Neural crest cell (in vitro differentiated cells): ENCODE measurements at regions not wholly inside any gene's neighbourhood (a gene's known extent, or its start where the extent isn't known, plus 50 kb on each side); places are given as distances from the start of the nearest gene placed in this dataset.

Source experiments
- DNase-seq: peaks from one replicate; pipeline ENCODE4 v3.0.0; 2021; ENCODE audit warnings: low read depth, mixed read lengths, low spot score
- H3K27ac Mint-ChIP-seq: one replicate; pipeline ENCODE4 v1.8.0; 2021; ENCODE audit warnings: mild to moderate bottlenecking, mixed read lengths; ENCODE audit not compliant: unreplicated experiment
- H3K27me3 Mint-ChIP-seq: 2 replicates; pipeline ENCODE4 v1.8.0; 2021; ENCODE audit warnings: low read depth, mild to moderate bottlenecking, mixed read lengths
- H3K36me3 Mint-ChIP-seq: 2 replicates; pipeline ENCODE4 v1.8.0; 2021; ENCODE audit warnings: low read depth, mild to moderate bottlenecking, mixed read lengths
- H3K4me1 Mint-ChIP-seq: 2 replicates; pipeline ENCODE4 v1.8.0; 2021; ENCODE audit warnings: mixed read lengths
- H3K4me3 Mint-ChIP-seq: one replicate; pipeline ENCODE4 v1.8.0; 2021; ENCODE audit warnings: mild to moderate bottlenecking, mixed read lengths
- H3K9me3 Mint-ChIP-seq: 2 replicates; pipeline ENCODE4 v1.8.0; 2021; ENCODE audit warnings: mixed read lengths
- CTCF ChIP-seq: fragments of 200-600 bp; sonication (generic); conservative IDR thresholded peaks from 2 replicates; pipeline ENCODE4 v1.5.0; 2021; ENCODE audit warnings: antibody characterized with exemption, mild to moderate bottlenecking

GRCh38 chr21:20265707-20266440 lies 732.3 kb upstream of the NCAM2 start:
- Mint-ChIP-seq H3K9me3 (no peaks in the 10 kb centered on the region), H3K27ac (no peak overlapping the region), H3K27me3 (no peaks in the 10 kb centered on the region), H3K4me3 (no peak overlapping the region), H3K36me3 (no peaks in the 10 kb centered on the region), H3K4me1 (no peaks in the 10 kb centered on the region)
- no peak for DNase-seq
- no peak for TF ChIP-seq CTCF

- Mint-ChIP-seq H3K4me1 (no peaks in the 10 kb centered on the region), H3K27me3 (no peaks in the 10 kb centered on the region), H3K4me3 (no peak overlapping the region), H3K27ac (no peak overlapping the region), H3K36me3 (no peaks in the 10 kb centered on the region), H3K9me3 (no peaks in the 10 kb centered on the region)
- TF ChIP-seq CTCF = no peak
- no peak for DNase-seq
Measured at GRCh38 chr21:20266441-20266710, 731.8 kb upstream of the NCAM2 start.

- H3K9me3 Mint-ChIP-seq = peaks cover 10% of the 10 kb centered on the region
- no peak for TF ChIP-seq CTCF
- DNase-seq = no peak
- no peak overlapping the region for H3K27ac Mint-ChIP-seq
- peaks cover 14% of the 10 kb centered on the region for H3K4me1 Mint-ChIP-seq
- no peaks in the 10 kb centered on the region for H3K36me3 Mint-ChIP-seq
- no peak overlapping the region for H3K4me3 Mint-ChIP-seq
- H3K27me3 Mint-ChIP-seq = no peaks in the 10 kb centered on the region
Measured at GRCh38 chr21:20270365-20271055, 727.7 kb upstream of the NCAM2 start.

GRCh38 chr21:20272791-20273362 lies 725.3 kb upstream of the NCAM2 start:
- Mint-ChIP-seq H3K9me3 (peaks cover 10% of the 10 kb centered on the region), H3K27ac (no peak overlapping the region), H3K27me3 (no peaks in the 10 kb centered on the region), H3K4me1 (peaks cover 14% of the 10 kb centered on the region), H3K36me3 (no peaks in the 10 kb centered on the region), H3K4me3 (no peak overlapping the region)
- DNase-seq = no peak
- no peak for TF ChIP-seq CTCF

- no peak for TF ChIP-seq CTCF
- Mint-ChIP-seq H3K9me3 (peaks cover 16% of the 10 kb centered on the region), H3K27ac (no peak overlapping the region), H3K4me3 (no peak overlapping the region), H3K36me3 (no peaks in the 10 kb centered on the region), H3K4me1 (peaks cover 14% of the 10 kb centered on the region), H3K27me3 (no peaks in the 10 kb centered on the region)
- DNase-seq = no peak
Measured at GRCh38 chr21:20276377-20276776, 721.8 kb upstream of the NCAM2 start.
